Natural killer cell treated with Interleukin-12 subunit alpha and Interleukin-12 subunit beta and Interleukin-15 and Interleukin-18, amount 100 ng/mL, for 72 hours (primary cell): ENCODE measurements at regions not wholly inside any gene's neighbourhood (a gene's known extent, or its start where the extent isn't known, plus 50 kb on each side); places are given as distances from the start of the nearest gene placed in this dataset.
"Not testable (repeated sequence)": the region's sequence is repeated elsewhere in the genome, so short reads cannot be mapped to it uniquely, and the experiment has no call there.

Experiments
- ATAC-seq, 2 donors: fragments of 150-1000 bp; cut with Tn5 transposase in 1 of 2; sonication (Bioruptor Pico), chemical (Tn5 transposase) in 1 of 2; 2 replicates each; pipeline ENCODE4 v1.10.0; 2021
- DNase-seq: peaks from one replicate; pipeline ENCODE4 v3.0.0; 2022; ENCODE audit warnings: low spot score
- H3K27ac Mint-ChIP-seq, 2 donors: 1 replicate in 1 of 2; 2 replicates in 1 of 2; pipeline ENCODE4 v1.8.0; 2022; ENCODE audit warnings: mixed read lengths in 2 of 2, mild to moderate bottlenecking in 1 of 2, moderate library complexity in 1 of 2
- H3K27me3 Mint-ChIP-seq, 2 donors: 1 replicate in 1 of 2; 2 replicates in 1 of 2; pipeline ENCODE4 v1.8.0; 2022; ENCODE audit warnings: mixed read lengths in 2 of 2
- H3K36me3 Mint-ChIP-seq: one replicate; pipeline ENCODE4 v1.8.0; 2022; ENCODE audit warnings: mixed read lengths
- H3K4me1 Mint-ChIP-seq, 2 donors: 1 replicate in 1 of 2; 2 replicates in 1 of 2; pipeline ENCODE4 v1.8.0; 2022; ENCODE audit warnings: low read depth in 2 of 2, mixed read lengths in 2 of 2, mild to moderate bottlenecking in 1 of 2
- H3K4me3 Mint-ChIP-seq: one replicate; pipeline ENCODE4 v1.8.0; 2022; ENCODE audit warnings: mixed read lengths
- H3K9me3 Mint-ChIP-seq: 2 replicates; pipeline ENCODE4 v1.8.0; 2022; ENCODE audit warnings: mixed read lengths

- ATAC-seq (no peak), DNase-seq (no peak)
- no peaks in the 10 kb centered on the region for H3K36me3 Mint-ChIP-seq
Measured at GRCh38 chr2:210816769-210817168, 260.4 kb downstream of the CPS1 start.

GRCh38 chr2:210818473-210818872 lies 262.1 kb downstream of the CPS1 start:
- Mint-ChIP-seq H3K4me1 (no peaks in the 10 kb centered on the region), H3K9me3 (peaks cover 18% of the 10 kb centered on the region), H3K27ac (no peak overlapping the region), H3K4me3 (no peak overlapping the region), H3K27me3 (no peaks in the 10 kb centered on the region), H3K36me3 (no peaks in the 10 kb centered on the region)
- ATAC-seq (no peak), DNase-seq (no peak)

More at GRCh38 chr2:210816769-210817168, 260.4 kb downstream of the CPS1 start:
- no peaks in the 10 kb centered on the region for H3K27me3 Mint-ChIP-seq
- H3K4me3 Mint-ChIP-seq: no peak overlapping the region
- H3K9me3 Mint-ChIP-seq: peaks cover 11% of the 10 kb centered on the region
- H3K27ac Mint-ChIP-seq: no peak overlapping the region
- H3K4me1 Mint-ChIP-seq: no peaks in the 10 kb centered on the region

DNA sequence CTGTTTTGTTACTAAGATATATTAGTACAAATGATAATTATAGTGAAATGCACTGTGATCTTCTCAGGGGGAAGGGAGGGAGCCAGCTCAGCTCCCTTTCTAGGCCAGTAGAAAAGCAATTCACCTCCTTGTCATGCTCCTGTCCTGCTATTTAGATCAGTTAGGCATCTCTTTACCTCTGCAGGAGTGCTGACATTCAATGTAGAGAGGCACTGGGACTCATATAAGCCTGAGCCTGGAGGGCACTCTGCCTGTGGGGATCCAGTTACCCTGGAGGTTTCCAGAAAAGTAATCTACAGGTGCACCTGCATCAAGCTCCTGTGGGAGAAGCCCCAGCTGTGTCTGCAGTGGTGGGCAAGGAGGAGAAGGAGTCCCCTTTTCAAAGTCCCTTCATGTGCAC lies 277.0 kb downstream of the CPS1 start:
- H3K4me1 Mint-ChIP-seq: no peaks in the 10 kb centered on the region
- no peak overlapping the region for H3K27ac Mint-ChIP-seq
- H3K27me3 Mint-ChIP-seq: no peaks in the 10 kb centered on the region
- no peak overlapping the region for H3K4me3 Mint-ChIP-seq
- no peak for DNase-seq
- H3K9me3 Mint-ChIP-seq: peaks cover 5% of the 10 kb centered on the region
- no peak for ATAC-seq
- no peaks in the 10 kb centered on the region for H3K36me3 Mint-ChIP-seq

GRCh38 chr2:210839034-210839433 lies 282.6 kb downstream of the CPS1 start:
- Mint-ChIP-seq H3K27ac (no peak overlapping the region), H3K36me3 (no peaks in the 10 kb centered on the region), H3K4me1 (no peaks in the 10 kb centered on the region), H3K9me3 (peaks cover 9% of the 10 kb centered on the region), H3K4me3 (no peak overlapping the region), H3K27me3 (no peaks in the 10 kb centered on the region)
- ATAC-seq (no peak), DNase-seq (no peak)

GRCh38 chr2:210839450-210839849 lies 283.1 kb downstream of the CPS1 start:
- DNase-seq: no peak
- no peaks in the 10 kb centered on the region for H3K27me3 Mint-ChIP-seq

DNA sequence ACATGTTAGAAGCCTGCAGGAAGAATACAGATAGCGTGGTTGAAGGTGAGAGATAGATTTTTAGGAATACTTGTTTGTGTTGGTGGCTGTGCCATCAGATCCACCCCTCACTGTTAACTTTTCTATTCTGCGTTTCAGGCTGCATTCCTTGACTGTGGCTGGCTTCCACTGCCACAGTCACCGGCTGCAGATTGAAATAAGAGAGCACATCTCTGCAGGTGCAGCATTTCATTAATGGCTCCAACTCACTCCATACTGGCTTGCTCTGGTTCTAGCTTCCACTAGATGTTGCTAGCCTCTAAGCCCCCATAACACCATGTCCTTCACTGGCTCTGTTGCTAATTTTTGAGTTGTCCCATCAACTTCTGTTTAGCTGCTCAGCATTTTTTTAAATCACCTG lies 286.5 kb downstream of the CPS1 start:
- DNase-seq: no peak
- ATAC-seq: no peak
- no peaks in the 10 kb centered on the region for H3K36me3 Mint-ChIP-seq
- no peaks in the 10 kb centered on the region for H3K4me1 Mint-ChIP-seq
- no peaks in the 10 kb centered on the region for H3K27me3 Mint-ChIP-seq
- no peak overlapping the region for H3K27ac Mint-ChIP-seq
- H3K9me3 Mint-ChIP-seq: peaks cover 8% of the 10 kb centered on the region
- H3K4me3 Mint-ChIP-seq: no peak overlapping the region

More at GRCh38 chr2:210839450-210839849, 283.1 kb downstream of the CPS1 start:
- H3K36me3 Mint-ChIP-seq: no peaks in the 10 kb centered on the region
- H3K9me3 Mint-ChIP-seq: peaks cover 9% of the 10 kb centered on the region
- no peaks in the 10 kb centered on the region for H3K4me1 Mint-ChIP-seq
- no peak for ATAC-seq
- H3K4me3 Mint-ChIP-seq: no peak overlapping the region
- no peak overlapping the region for H3K27ac Mint-ChIP-seq

DNA sequence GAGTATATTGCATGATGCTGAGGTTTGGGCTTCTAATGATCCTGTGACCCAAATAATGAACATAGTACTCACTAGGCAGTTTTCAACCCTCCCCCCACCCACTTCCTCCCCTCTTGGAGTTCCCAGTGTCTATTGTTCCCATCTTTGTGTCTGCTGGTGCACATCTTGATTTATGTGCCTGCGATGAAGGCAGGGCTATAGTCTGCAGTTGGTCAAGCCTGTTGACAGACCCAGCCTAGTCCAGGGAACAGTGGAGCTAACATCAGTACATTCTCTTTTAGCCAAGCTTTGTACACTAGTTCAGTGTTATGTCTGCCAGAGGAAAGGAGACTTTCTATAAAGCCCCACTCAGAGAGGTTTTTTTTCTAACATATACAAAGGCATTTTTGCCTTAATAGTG lies 287.6 kb downstream of the CPS1 start:
- no peak for ATAC-seq
- Mint-ChIP-seq H3K9me3 (peaks cover 11% of the 10 kb centered on the region), H3K27me3 (no peaks in the 10 kb centered on the region), H3K4me3 (no peak overlapping the region), H3K36me3 (no peaks in the 10 kb centered on the region), H3K27ac (no peak overlapping the region), H3K4me1 (no peaks in the 10 kb centered on the region)
- no peak for DNase-seq

GRCh38 chr2:210859314-210859713 lies 302.9 kb downstream of the CPS1 start:
- no peak for ATAC-seq
- H3K4me1 Mint-ChIP-seq: no peaks in the 10 kb centered on the region
- DNase-seq: no peak
- H3K36me3 Mint-ChIP-seq: peaks cover 4% of the 10 kb centered on the region
- H3K4me3 Mint-ChIP-seq: no peak overlapping the region
- H3K9me3 Mint-ChIP-seq: peaks cover 19% of the 10 kb centered on the region
- no peaks in the 10 kb centered on the region for H3K27me3 Mint-ChIP-seq
- H3K27ac Mint-ChIP-seq: no peak overlapping the region

DNA sequence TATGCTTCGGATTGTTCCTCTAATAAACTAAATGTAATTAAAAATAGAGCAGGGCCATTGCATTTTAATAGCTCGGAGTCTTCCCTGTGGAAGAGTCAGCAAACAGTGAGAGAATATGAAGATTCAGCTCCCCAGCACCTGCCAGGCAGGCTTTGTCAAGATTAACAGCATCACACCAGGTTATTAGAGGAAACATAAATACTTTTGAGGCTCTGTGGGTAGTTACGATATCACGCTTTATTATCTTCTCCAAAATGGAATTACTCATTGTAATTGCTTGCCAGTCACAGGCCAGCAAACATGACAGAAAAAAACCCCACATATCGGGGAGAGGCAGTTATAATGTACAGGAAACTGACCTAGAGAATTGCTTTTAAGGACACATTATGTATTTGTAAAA lies 303.9 kb downstream of the CPS1 start:
- DNase-seq: no peak
- Mint-ChIP-seq H3K4me3 (no peak overlapping the region), H3K4me1 (no peaks in the 10 kb centered on the region), H3K27ac (no peak overlapping the region), H3K27me3 (no peaks in the 10 kb centered on the region), H3K36me3 (peaks cover 7% of the 10 kb centered on the region), H3K9me3 (peaks cover 17% of the 10 kb centered on the region)
- ATAC-seq: no peak

DNA sequence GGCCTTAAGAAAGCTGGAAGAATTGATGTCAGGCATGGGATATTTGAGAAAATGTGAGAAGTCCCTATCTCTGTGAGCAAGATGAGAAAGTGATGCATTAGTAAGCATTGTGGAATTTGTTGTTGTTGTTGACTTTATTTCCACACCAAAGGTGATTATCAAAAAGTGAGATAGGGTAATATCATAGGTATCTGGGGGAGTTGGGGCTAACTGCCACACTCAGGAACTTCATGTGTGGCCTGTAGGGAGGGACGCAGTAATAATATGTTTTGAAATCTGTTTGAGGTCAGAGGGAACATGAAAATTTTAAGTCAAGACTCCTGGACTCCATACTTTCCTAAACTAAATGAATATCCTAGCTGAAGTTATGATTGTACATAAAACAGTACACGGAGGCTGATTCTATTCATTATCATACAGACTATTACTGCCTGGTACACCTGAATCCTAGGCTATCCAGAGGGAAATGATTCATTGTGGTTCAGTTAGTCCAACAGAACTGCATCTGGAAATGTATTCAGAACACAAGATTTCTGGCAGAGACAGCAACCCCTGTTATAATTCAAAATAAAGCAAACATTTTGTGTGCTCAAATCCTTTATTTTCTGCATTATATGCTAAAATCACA lies 304.8 kb downstream of the CPS1 start:
- no peaks in the 10 kb centered on the region for H3K4me1 Mint-ChIP-seq
- no peaks in the 10 kb centered on the region for H3K27me3 Mint-ChIP-seq
- H3K27ac Mint-ChIP-seq: no peak overlapping the region
- ATAC-seq: no peak
- peaks cover 16% of the 10 kb centered on the region for H3K9me3 Mint-ChIP-seq
- DNase-seq: no peak
- H3K36me3 Mint-ChIP-seq: peaks cover 7% of the 10 kb centered on the region
- H3K4me3 Mint-ChIP-seq: no peak overlapping the region

GRCh38 chr2:210862283-210863065 lies 306.1 kb downstream of the CPS1 start:
- peaks cover 24% of the 10 kb centered on the region for H3K9me3 Mint-ChIP-seq
- H3K27ac Mint-ChIP-seq: no peak overlapping the region

DNA sequence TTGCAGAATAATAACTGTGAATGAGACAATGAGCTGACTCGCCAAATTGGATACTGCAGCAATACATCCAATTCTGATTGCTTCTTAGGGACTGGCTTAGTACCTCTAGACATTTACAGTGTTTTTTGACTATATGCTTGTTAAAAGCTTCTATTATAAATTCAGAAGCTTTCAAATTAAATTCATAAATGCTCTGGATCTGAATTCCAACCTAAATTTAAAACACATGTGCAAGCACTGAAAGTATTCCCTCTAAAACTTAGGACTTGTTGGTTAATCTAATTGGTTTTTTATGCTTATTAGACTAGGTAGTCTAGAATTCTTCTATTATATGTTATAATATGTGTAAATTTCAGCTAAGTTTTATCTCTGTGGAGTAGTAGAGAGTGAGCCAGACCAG lies 306.9 kb downstream of the CPS1 start:
- H3K4me3 Mint-ChIP-seq: no peak overlapping the region
- peaks cover 24% of the 10 kb centered on the region for H3K9me3 Mint-ChIP-seq
- peaks cover 14% of the 10 kb centered on the region for H3K36me3 Mint-ChIP-seq
- ATAC-seq (no peak), DNase-seq (no peak)
- H3K4me1 Mint-ChIP-seq: no peaks in the 10 kb centered on the region
- no peaks in the 10 kb centered on the region for H3K27me3 Mint-ChIP-seq
- no peak overlapping the region for H3K27ac Mint-ChIP-seq

More at GRCh38 chr2:210862283-210863065, 306.1 kb downstream of the CPS1 start:
- DNase-seq (no peak), ATAC-seq (no peak)
- Mint-ChIP-seq H3K27me3 (no peaks in the 10 kb centered on the region), H3K36me3 (peaks cover 14% of the 10 kb centered on the region), H3K4me3 (no peak overlapping the region), H3K4me1 (no peaks in the 10 kb centered on the region)

GRCh38 chr2:210871566-210871965 lies 315.2 kb downstream of the CPS1 start:
- not testable (repeated sequence) for H3K27ac Mint-ChIP-seq, H3K27me3 Mint-ChIP-seq, H3K4me1 Mint-ChIP-seq, H3K4me3 Mint-ChIP-seq, DNase-seq, ATAC-seq
- Mint-ChIP-seq H3K9me3 (peaks cover 30% of the 10 kb centered on the region), H3K36me3 (peaks cover 15% of the 10 kb centered on the region)

- no peak for DNase-seq
- H3K36me3 Mint-ChIP-seq: peaks cover 5% of the 10 kb centered on the region
- no peak overlapping the region for H3K4me3 Mint-ChIP-seq
- H3K27ac Mint-ChIP-seq: no peak overlapping the region
- ATAC-seq: no peak
- H3K27me3 Mint-ChIP-seq: no peaks in the 10 kb centered on the region
- no peaks in the 10 kb centered on the region for H3K4me1 Mint-ChIP-seq
- H3K9me3 Mint-ChIP-seq: peaks cover 17% of the 10 kb centered on the region
Measured at GRCh38 chr2:210873631-210874030, 317.2 kb downstream of the CPS1 start.
